Liver (tissue), 3 donors: ENCODE measurements at regions not wholly inside any gene's neighbourhood (a gene's known extent, or its start where the extent isn't known, plus 50 kb on each side); places are given as distances from the start of the nearest gene placed in this dataset. TPM values are rescaled to one million over a fixed set of nuclear protein-coding genes. Genes with fewer than 3 reads are reported as not detected.

ENCODE experiments used
- ATF3 ChIP-seq: IDR thresholded peaks from 2 replicates; pipeline ENCODE4 v1.6.1; 2016; ENCODE audit warnings: antibody characterized with exemption
- FOXA1 ChIP-seq: IDR thresholded peaks from 2 replicates; pipeline ENCODE4 v1.6.1; 2016; ENCODE audit warnings: antibody characterized with exemption
- HNF4G ChIP-seq: IDR thresholded peaks from 2 replicates; pipeline ENCODE4 v1.6.1; 2016; ENCODE audit warnings: antibody characterized with exemption
- REST ChIP-seq: IDR thresholded peaks from 2 replicates; pipeline ENCODE4 v1.6.1; 2016; ENCODE audit warnings: antibody characterized with exemption, mild to moderate bottlenecking
- RXRA ChIP-seq, 2 donors: IDR thresholded peaks; 2 replicates each; pipeline ENCODE4 v1.6.1; 2017 to 2018; ENCODE audit warnings: antibody characterized with exemption in 2 of 2, mild to moderate bottlenecking in 1 of 2
- SP1 ChIP-seq: IDR thresholded peaks from 2 replicates; pipeline ENCODE4 v1.6.1; 2018; ENCODE audit warnings: antibody characterized with exemption, mild to moderate bottlenecking
- small RNA-seq: library from RNA; depleted of rRNA; stranded (forward); fragments of <200 nt; gene quantifications from one replicate; pipeline ENCODE3, GENCODE V24; 2014
- donor health status: healthy.

- no peak for TF ChIP-seq REST
- peak; percentile 66 for TF ChIP-seq ATF3
- peak; percentile 56 for TF ChIP-seq SP1
- no peak for TF ChIP-seq HNF4G
- no peak for TF ChIP-seq FOXA1
- peak; percentile 43 to 79 for TF ChIP-seq RXRA (IDR thresholded peaks at IDR 0.05)
These were observed 50.9 kb upstream of the NR5A2 start (continued) for GRCh38 chr1:199976496-199977144.

Small RNA genes in the stretch of these regions (small RNA-seq; reads per million reads assigned to genes)
- gene MIR181A1, result 20.5 reads per million, percentile 96 among the genes with 10 or more reads in this experiment
- 1.9 reads per million, percentile 86 among the genes with 10 or more reads in this experiment for gene MIR181B1
- not detected for gene RNU6-778P
